GM12865 (cell line): ENCODE measurements at regions not wholly inside any gene's neighbourhood (a gene's known extent, or its start where the extent isn't known, plus 50 kb on each side); places are given as distances from the start of the nearest gene placed in this dataset.

Experiments
- DNase-seq: peaks from one replicate; pipeline ENCODE4 v3.0.0; 2010; ENCODE audit warnings: low read depth
- H3K4me3 ChIP-seq: 2 replicates; pipeline ENCODE4 v1.5.1; 2011; ENCODE audit warnings: mild to moderate bottlenecking, low read depth, low read length, control low read depth
- CTCF ChIP-seq: IDR thresholded peaks from 2 replicates; pipeline ENCODE4 v1.5.1; 2011; ENCODE audit warnings: low read length, control low read depth, low read depth, inconsistent platforms; ENCODE audit not compliant: insufficient read depth; ENCODE audit errors: missing control alignments

GRCh38 chr18:41713969-41714825, 240.8 kb upstream of the PIK3C3 start:
- H3K4me3 ChIP-seq, result no peak overlapping the region
- no peak for TF ChIP-seq CTCF
- no peak for DNase-seq

DNA sequence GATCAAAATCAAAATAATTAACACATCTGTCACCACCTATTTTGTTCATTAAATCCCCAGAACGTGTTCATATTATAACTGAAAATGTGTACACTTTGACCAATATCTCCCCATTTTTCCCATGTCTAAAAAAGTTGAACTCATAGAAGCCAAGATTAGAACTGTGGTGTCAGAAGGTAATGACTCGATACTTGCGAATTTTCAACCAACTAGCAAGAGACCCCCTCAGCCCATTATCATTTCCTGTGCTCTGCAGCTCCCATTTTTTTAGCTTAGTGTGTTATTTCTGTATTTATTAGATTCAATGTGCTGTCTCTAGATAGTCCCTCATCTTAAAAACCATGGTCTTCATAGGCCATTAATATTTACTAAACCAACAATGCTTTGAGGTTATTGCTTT, 248.7 kb upstream of the PIK3C3 start:
- no peak overlapping the region for H3K4me3 ChIP-seq
- TF ChIP-seq CTCF, result no peak
- no peak for DNase-seq

DNA sequence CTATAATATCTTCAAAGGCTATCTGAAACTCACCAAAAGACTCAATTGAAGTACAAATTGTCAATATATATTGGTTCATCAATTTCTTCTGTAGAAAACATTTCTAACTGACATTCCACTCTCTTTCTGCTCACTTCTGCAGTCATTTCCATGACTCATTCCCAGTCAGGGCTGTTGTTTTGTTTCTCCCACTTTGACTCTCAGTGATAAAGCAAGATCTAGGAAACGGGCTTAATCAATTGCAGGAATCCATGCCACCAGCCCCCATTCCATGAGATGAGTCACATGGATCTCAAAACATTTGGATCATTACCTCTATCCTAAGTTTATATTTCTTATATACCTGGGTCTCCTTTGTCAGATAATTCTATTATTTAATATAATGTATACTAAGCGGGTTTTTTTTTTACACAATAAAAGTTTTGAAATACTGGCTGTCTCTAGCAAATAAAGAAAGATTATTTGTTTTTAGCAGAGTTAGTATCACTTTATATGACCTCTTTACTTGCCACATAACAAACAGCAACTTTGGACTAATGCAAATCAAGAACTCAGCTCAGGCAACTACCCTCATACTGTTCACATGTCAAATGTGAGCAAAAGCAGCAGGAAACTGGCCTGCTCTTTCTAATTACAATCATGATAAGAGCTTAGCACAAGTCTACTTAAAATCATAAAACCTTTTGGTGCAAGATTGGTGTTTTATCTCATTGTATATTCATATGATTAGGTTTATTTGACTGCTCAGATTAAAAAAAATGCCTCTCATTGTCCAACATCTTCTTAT, 251.1 kb upstream of the PIK3C3 start:
- no peak overlapping the region for H3K4me3 ChIP-seq
- no peak for TF ChIP-seq CTCF
- DNase-seq, result no peak

- no peak overlapping the region for H3K4me3 ChIP-seq
- no peak for DNase-seq
- no peak for TF ChIP-seq CTCF
Measured at GRCh38 chr18:41700416-41700815, 254.6 kb upstream of the PIK3C3 start.

DNA sequence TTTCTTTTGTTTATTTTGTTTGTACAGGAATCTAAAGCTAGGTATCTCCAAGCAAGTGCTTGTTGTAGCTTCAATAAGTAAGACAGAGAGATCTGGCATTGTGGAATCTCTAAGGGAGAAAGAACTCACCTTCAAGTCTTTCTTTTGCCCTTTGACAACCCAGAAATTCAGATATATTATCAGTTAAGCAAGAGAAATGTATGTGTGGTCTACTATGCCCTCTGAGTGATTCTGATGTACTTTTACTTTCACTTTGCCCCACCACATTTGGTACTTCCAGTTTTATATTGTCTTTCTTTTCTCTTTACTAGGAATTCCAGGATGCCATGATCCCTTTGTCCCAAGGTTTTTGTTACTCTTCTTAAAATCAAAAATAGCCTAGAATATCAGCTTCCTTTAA, 259.6 kb upstream of the PIK3C3 start:
- no peak for DNase-seq
- no peak for TF ChIP-seq CTCF
- H3K4me3 ChIP-seq, result no peak overlapping the region

DNA sequence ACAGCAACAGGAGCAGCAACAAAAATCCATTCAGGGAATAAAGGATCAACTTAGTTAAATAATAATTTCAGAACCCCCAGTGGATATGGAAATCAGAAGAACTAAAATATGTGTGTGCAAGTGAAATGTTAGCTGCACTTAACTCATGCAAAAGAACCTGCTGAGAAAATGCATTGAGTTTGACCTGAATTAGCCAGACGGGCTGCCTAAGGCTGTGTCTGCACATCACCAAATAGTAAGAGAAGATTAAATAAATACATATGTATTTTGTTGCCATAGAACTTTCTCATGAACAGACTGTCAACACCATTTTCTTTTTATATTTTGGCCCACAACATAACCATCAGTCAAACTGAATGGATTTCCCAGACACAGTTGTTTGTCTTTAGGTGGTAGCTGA, 262.0 kb upstream of the PIK3C3 start:
- DNase-seq, result no peak
- no peak overlapping the region for H3K4me3 ChIP-seq
- no peak for TF ChIP-seq CTCF
